Testis (tissue), 2 donors: ENCODE measurements at regions not wholly inside any gene's neighbourhood (a gene's known extent, or its start where the extent isn't known, plus 50 kb on each side); places are given as distances from the start of the nearest gene placed in this dataset.

Experiments used
- CTCF ChIP-seq, 3 experiments: fragments of 450-650 bp in 2 of 3; fragments of 200-600 bp in 1 of 3; sonication (generic) in 1 of 3; IDR thresholded peaks; one replicate each; pipeline ENCODE4 v1.5.1; 2016 to 2019; ENCODE audit warnings: antibody characterized with exemption in 3 of 3, mild to moderate bottlenecking in 2 of 3, moderate library complexity in 1 of 3
- POLR2A ChIP-seq: fragments of 450-650 bp; IDR thresholded peaks from one replicate; pipeline ENCODE4 v1.6.1; 2017; ENCODE audit warnings: antibody characterized with exemption, mild to moderate bottlenecking, moderate library complexity

GRCh38 chr2:38497670-38498037 is 105.1 kb downstream of the HNRNPLL start:
- TF ChIP-seq POLR2A (no peak), CTCF (IDR thresholded peaks at IDR 0.05) (no peak)
